PFSK-1 (cell line): ENCODE measurements at regions not wholly inside any gene's neighbourhood (a gene's known extent, or its start where the extent isn't known, plus 50 kb on each side); places are given as distances from the start of the nearest gene placed in this dataset.

Experiments used
- REST ChIP-seq, 2 experiments: IDR thresholded peaks; 2 replicates each; pipeline versions ENCODE4 v1.6.1 to v1.8.0; 2011 to 2012; ENCODE audit warnings: low read depth in 2 of 2, low read length in 2 of 2, control low read depth in 1 of 2, inconsistent platforms in 1 of 2, mild to moderate bottlenecking in 1 of 2, moderate library complexity in 1 of 2; ENCODE audit not compliant: insufficient read depth in 1 of 2
- TAF1 ChIP-seq: IDR thresholded peaks from 2 replicates; pipeline ENCODE4 v1.6.1; 2012; ENCODE audit warnings: low read length, control low read depth, borderline replicate concordance; ENCODE audit not compliant: insufficient read depth

- TF ChIP-seq TAF1, result no peak
- TF ChIP-seq REST (IDR thresholded peaks at IDR 0.05; ENCODE audit: insufficient read depth in 1 of 2, low read depth in 2 of 2, low read length in 2 of 2), result no peak
Observed at GRCh38 chr21:23977971-23978370, 1629.3 kb downstream of the MRPL39 start.
